Smooth muscle cell (in vitro differentiated cells): ENCODE measurements at regions not wholly inside any gene's neighbourhood (a gene's known extent, or its start where the extent isn't known, plus 50 kb on each side); places are given as distances from the start of the nearest gene placed in this dataset.

Experiments
- DNase-seq: peaks from one replicate; lab custom pipeline; 2025; ENCODE audit not compliant: unreplicated experiment; lab: John Stamatoyannopoulos, UW
- H2AFZ ChIP-seq: fragments of 200-600 bp; sonication (generic); 2 replicates; pipeline ENCODE4 v1.6.0; 2016; ENCODE audit warnings: antibody characterized with exemption, low read depth, mild to moderate bottlenecking
- H3F3A ChIP-seq: fragments of 200-600 bp; sonication (generic); 2 replicates; pipeline ENCODE4 v1.6.0; 2017; ENCODE audit warnings: antibody characterized with exemption, low read depth
- H3K27ac ChIP-seq: fragments of 200-600 bp; sonication (generic); 2 replicates; pipeline ENCODE4 v1.5.1; 2016; ENCODE audit warnings: low read depth, mild to moderate bottlenecking
- H3K27me3 ChIP-seq: fragments of 200-600 bp; sonication (generic); 2 replicates; pipeline ENCODE4 v1.6.1; 2016; ENCODE audit warnings: low read depth, mild to moderate bottlenecking
- H3K36me3 ChIP-seq: fragments of 200-600 bp; sonication (generic); 2 replicates; pipeline ENCODE4 v1.5.1; 2016; ENCODE audit warnings: low read depth
- H3K4me1 ChIP-seq: fragments of 200-600 bp; sonication (generic); 2 replicates; pipeline ENCODE4 v1.5.1; 2016; ENCODE audit warnings: low read depth
- H3K4me2 ChIP-seq: fragments of 200-600 bp; sonication (generic); 2 replicates; pipeline ENCODE4 v1.6.0; 2016; ENCODE audit warnings: mild to moderate bottlenecking
- H3K4me3 ChIP-seq: fragments of 200-600 bp; sonication (generic); 2 replicates; pipeline ENCODE4 v1.5.1; 2016; ENCODE audit warnings: mild to moderate bottlenecking
- H3K79me2 ChIP-seq: fragments of 200-600 bp; sonication (generic); 2 replicates; pipeline ENCODE4 v1.6.0; 2016; ENCODE audit warnings: low read depth, mild to moderate bottlenecking
- H3K9ac ChIP-seq: fragments of 200-600 bp; sonication (generic); 2 replicates; pipeline ENCODE4 v1.6.0; 2016; ENCODE audit warnings: low read depth
- H3K9me3 ChIP-seq: fragments of 200-600 bp; sonication (generic); replicated peaks from 2 replicates; pipeline ENCODE4 v1.5.1; 2016; ENCODE audit warnings: low read depth
- H4K20me1 ChIP-seq: fragments of 200-600 bp; sonication (generic); 2 replicates; pipeline ENCODE4 v1.6.0; 2016; ENCODE audit warnings: low read depth
- CTCF ChIP-seq: fragments of 200-600 bp; sonication (generic); IDR thresholded peaks from 2 replicates; pipeline ENCODE4 v1.5.1; 2017; ENCODE audit warnings: borderline replicate concordance, mild to moderate bottlenecking, antibody characterized with exemption; ENCODE audit not compliant: insufficient read depth, poor library complexity, severe bottlenecking
- WGBS: methylation state at CpG from one replicate; pipeline ENCODE4 v1.1.7; 2016; ENCODE audit warnings: low lambda C conversion rate; 5-methylcytosine and 5-hydroxymethylcytosine counted together

- 80% methylated on average over 17 of the region's 17 CpGs for WGBS
- no peaks in the 10 kb centered on the region for H3F3A ChIP-seq
- H3K9ac ChIP-seq = no peak overlapping the region
- peaks cover 8% of the 10 kb centered on the region for H3K4me1 ChIP-seq
- H3K4me2 ChIP-seq = no peak overlapping the region
- DNase-seq = no peak
- no peaks in the 10 kb centered on the region for H3K9me3 ChIP-seq
- H3K36me3 ChIP-seq = no peaks in the 10 kb centered on the region
- H3K4me3 ChIP-seq = no peak overlapping the region
- H3K27me3 ChIP-seq = no peaks in the 10 kb centered on the region
- peak; percentile 45 for TF ChIP-seq CTCF
- no peaks in the 10 kb centered on the region for H3K79me2 ChIP-seq
- H4K20me1 ChIP-seq = peaks cover 95% of the 10 kb centered on the region
- H2AFZ ChIP-seq = no peak overlapping the region
- no peak overlapping the region for H3K27ac ChIP-seq
Measured at GRCh38 chr16:85491058-85491771, 121.9 kb upstream of the GSE1 start.

DNA sequence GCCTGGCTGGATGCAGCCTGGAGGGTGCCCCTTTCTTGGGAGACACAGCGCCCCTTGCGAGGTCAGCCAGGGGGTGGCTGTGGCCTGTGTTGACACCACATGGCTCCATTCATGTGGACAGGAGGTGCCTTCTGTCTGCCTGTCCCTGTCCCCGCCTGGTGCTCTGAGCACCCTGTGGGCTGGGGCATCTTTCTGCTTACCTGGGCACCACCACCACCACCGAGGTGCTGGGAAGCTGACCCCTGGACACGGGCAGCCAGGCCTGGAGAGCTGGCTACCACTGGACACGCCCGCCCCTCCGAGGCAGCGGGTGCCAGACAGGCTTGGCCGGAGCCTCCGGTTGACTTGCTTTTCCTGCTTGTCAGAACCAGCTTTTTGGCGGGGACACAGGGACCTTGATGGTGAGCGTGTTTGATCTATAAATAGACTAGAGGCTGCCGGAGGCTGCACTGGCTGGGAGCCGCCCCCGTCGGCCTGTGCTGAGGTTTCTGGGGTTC is 121.3 kb upstream of the GSE1 start:
- 53% methylated on average over 17 of the region's 17 CpGs for WGBS
- H3K27ac ChIP-seq = no peak overlapping the region
- no peak for TF ChIP-seq CTCF
- no peak overlapping the region for H3K9ac ChIP-seq
- H3F3A ChIP-seq = no peaks in the 10 kb centered on the region
- H3K79me2 ChIP-seq = no peaks in the 10 kb centered on the region
- no peaks in the 10 kb centered on the region for H3K9me3 ChIP-seq
- H3K4me1 ChIP-seq = peaks cover 8% of the 10 kb centered on the region
- no peak overlapping the region for H3K4me2 ChIP-seq
- no peak overlapping the region for H3K4me3 ChIP-seq
- H3K36me3 ChIP-seq = no peaks in the 10 kb centered on the region
- H4K20me1 ChIP-seq = peaks cover 95% of the 10 kb centered on the region
- DNase-seq = no peak
- no peaks in the 10 kb centered on the region for H3K27me3 ChIP-seq
- H2AFZ ChIP-seq = no peak overlapping the region

GRCh38 chr16:85492295-85492864 is 120.7 kb upstream of the GSE1 start:
- DNase-seq = no peak
- WGBS = 67% methylated on average over 12 of the region's 12 CpGs
- Histone ChIP-seq H3K27ac (no peak overlapping the region), H3K4me2 (no peak overlapping the region), H3K27me3 (no peaks in the 10 kb centered on the region), H3K9me3 (no peaks in the 10 kb centered on the region), H3K36me3 (no peaks in the 10 kb centered on the region), H3K4me3 (no peak overlapping the region), H2AFZ (no peak overlapping the region), H3F3A (no peaks in the 10 kb centered on the region), H3K4me1 (peaks cover 8% of the 10 kb centered on the region), H3K79me2 (no peaks in the 10 kb centered on the region), H4K20me1 (peaks cover 93% of the 10 kb centered on the region), H3K9ac (no peak overlapping the region)
- no peak for TF ChIP-seq CTCF
